HAP-1 (cell line): ENCODE measurements at regions not wholly inside any gene's neighbourhood (a gene's known extent, or its start where the extent isn't known, plus 50 kb on each side); places are given as distances from the start of the nearest gene placed in this dataset.
A peak's percentile ranks its signal among the peaks of the same experiment; 100 is the strongest.
"Not testable (repeated sequence)": the region's sequence is repeated elsewhere in the genome, so short reads cannot be mapped to it uniquely, and the experiment has no call there.

Source experiments
- DNase-seq, 2 experiments: peaks; one replicate each; pipeline ENCODE4 v3.0.0-alpha.2; 2016 to 2020; ENCODE audit warnings: low spot score in 2 of 2
- H3K27me3 ChIP-seq: fragments of 250-450 bp; sonication (Bioruptor Pico); 2 replicates; pipeline ENCODE4 v1.5.1; 2020; ENCODE audit warnings: low read depth, mild to moderate bottlenecking, moderate library complexity
- H3K36me3 ChIP-seq: fragments of 250-450 bp; sonication (Bioruptor Pico); replicated peaks from 2 replicates; pipeline ENCODE4 v1.5.1; 2020; ENCODE audit warnings: mild to moderate bottlenecking
- H3K4me1 ChIP-seq: fragments of 250-450 bp; sonication (Bioruptor Pico); 2 replicates; pipeline ENCODE4 v1.5.1; 2020; ENCODE audit warnings: mild to moderate bottlenecking
- H3K4me3 ChIP-seq: fragments of 250-450 bp; sonication (Bioruptor Pico); 2 replicates; pipeline ENCODE4 v1.5.1; 2020; ENCODE audit warnings: mild to moderate bottlenecking, moderate library complexity
- H3K9me3 ChIP-seq: fragments of 250-450 bp; sonication (Bioruptor Pico); 2 replicates; pipeline ENCODE4 v1.5.1; 2020; ENCODE audit warnings: mild to moderate bottlenecking, moderate library complexity
- in situ Hi-C: fragments of 300-500 bp; cut with MboI; formaldehyde crosslinking; loops from 3 replicates; pipeline ENCODE4 v1.14.3; 2020; ENCODE audit warnings: low sequenced_read_pairs, inconsistent platforms, mixed read lengths

- in situ Hi-C loops = no loop called here
- Histone ChIP-seq H3K4me3 (no peak overlapping the region), H3K9me3 (no peaks in the 10 kb centered on the region), H3K27me3 (no peaks in the 10 kb centered on the region), H3K4me1 (no peaks in the 10 kb centered on the region), H3K36me3 (no peaks in the 10 kb centered on the region)
- DNase-seq = no peak
Measured at GRCh38 chr18:44324361-44324760, 356.3 kb upstream of the SETBP1 start.

GRCh38 chr18:44325903-44326635 lies 354.6 kb upstream of the SETBP1 start:
- peak; percentile 38 to 81 for DNase-seq

GRCh38 chr18:44331656-44332570 lies 348.8 kb upstream of the SETBP1 start:
- H3K27me3 ChIP-seq = no peaks in the 10 kb centered on the region
- no peaks in the 10 kb centered on the region for H3K4me1 ChIP-seq
- no peak overlapping the region for H3K4me3 ChIP-seq
- H3K9me3 ChIP-seq = no peaks in the 10 kb centered on the region
- H3K36me3 ChIP-seq = no peaks in the 10 kb centered on the region
- DNase-seq = no peak
- in situ Hi-C loops = no loop called here

More at GRCh38 chr18:44325903-44326635, 354.6 kb upstream of the SETBP1 start:
- no peaks in the 10 kb centered on the region for H3K9me3 ChIP-seq
- in situ Hi-C loops = no loop called here
- no peak overlapping the region for H3K4me3 ChIP-seq
- H3K27me3 ChIP-seq = no peaks in the 10 kb centered on the region
- no peaks in the 10 kb centered on the region for H3K4me1 ChIP-seq
- H3K36me3 ChIP-seq = no peaks in the 10 kb centered on the region

GRCh38 chr18:44341759-44342158 lies 338.9 kb upstream of the SETBP1 start:
- no peaks in the 10 kb centered on the region for H3K9me3 ChIP-seq

GRCh38 chr18:44342162-44342561 lies 338.5 kb upstream of the SETBP1 start:
- no peaks in the 10 kb centered on the region for H3K27me3 ChIP-seq
- no peaks in the 10 kb centered on the region for H3K4me1 ChIP-seq
- H3K36me3 ChIP-seq = no peaks in the 10 kb centered on the region
- no peak overlapping the region for H3K4me3 ChIP-seq
- no peaks in the 10 kb centered on the region for H3K9me3 ChIP-seq
- DNase-seq = no peak
- in situ Hi-C loops = no loop called here

More at GRCh38 chr18:44341759-44342158, 338.9 kb upstream of the SETBP1 start:
- Histone ChIP-seq H3K4me3 (no peak overlapping the region), H3K36me3 (no peaks in the 10 kb centered on the region), H3K4me1 (no peaks in the 10 kb centered on the region), H3K27me3 (no peaks in the 10 kb centered on the region)
- in situ Hi-C loops = no loop called here
- DNase-seq = no peak

- H3K27me3 ChIP-seq = no peaks in the 10 kb centered on the region
- DNase-seq = no peak
- in situ Hi-C loops = no loop called here
- no peak overlapping the region for H3K4me3 ChIP-seq
- H3K4me1 ChIP-seq = no peaks in the 10 kb centered on the region
- H3K36me3 ChIP-seq = no peaks in the 10 kb centered on the region
- H3K9me3 ChIP-seq = no peaks in the 10 kb centered on the region
Measured at GRCh38 chr18:44342946-44343345, 337.7 kb upstream of the SETBP1 start.

- no peaks in the 10 kb centered on the region for H3K4me1 ChIP-seq
- no peaks in the 10 kb centered on the region for H3K27me3 ChIP-seq
- no peak overlapping the region for H3K4me3 ChIP-seq
- H3K36me3 ChIP-seq = no peaks in the 10 kb centered on the region
- in situ Hi-C loops = no loop called here
- DNase-seq = no peak
- no peaks in the 10 kb centered on the region for H3K9me3 ChIP-seq
Measured at GRCh38 chr18:44343570-44343969, 337.1 kb upstream of the SETBP1 start.

- no peak for DNase-seq
- no peak overlapping the region for H3K4me3 ChIP-seq
- H3K9me3 ChIP-seq = no peaks in the 10 kb centered on the region
- in situ Hi-C loops = no loop called here
- H3K36me3 ChIP-seq = no peaks in the 10 kb centered on the region
- no peaks in the 10 kb centered on the region for H3K27me3 ChIP-seq
- no peaks in the 10 kb centered on the region for H3K4me1 ChIP-seq
Measured at GRCh38 chr18:44356566-44357157, 324.0 kb upstream of the SETBP1 start.

GRCh38 chr18:44358402-44358801 lies 322.3 kb upstream of the SETBP1 start:
- in situ Hi-C loops = no loop called here
- no peak for DNase-seq
- Histone ChIP-seq H3K36me3 (no peaks in the 10 kb centered on the region), H3K27me3 (no peaks in the 10 kb centered on the region), H3K4me1 (no peaks in the 10 kb centered on the region), H3K4me3 (no peak overlapping the region), H3K9me3 (no peaks in the 10 kb centered on the region)

- H3K4me1 ChIP-seq, in situ Hi-C loops, H3K27me3 ChIP-seq, DNase-seq, H3K36me3 ChIP-seq, H3K4me3 ChIP-seq, H3K9me3 ChIP-seq: not testable (repeated sequence)
Measured at GRCh38 chr18:44359741-44360140, 320.9 kb upstream of the SETBP1 start.

- H3K4me1 ChIP-seq, in situ Hi-C loops, H3K27me3 ChIP-seq, DNase-seq, H3K9me3 ChIP-seq, H3K36me3 ChIP-seq, H3K4me3 ChIP-seq: not testable (repeated sequence)
Measured at GRCh38 chr18:44362213-44362612, 318.5 kb upstream of the SETBP1 start.

- no peaks in the 10 kb centered on the region for H3K9me3 ChIP-seq
- H3K4me3 ChIP-seq = no peak overlapping the region
- no peaks in the 10 kb centered on the region for H3K4me1 ChIP-seq
- no peaks in the 10 kb centered on the region for H3K27me3 ChIP-seq
- H3K36me3 ChIP-seq = no peaks in the 10 kb centered on the region
- in situ Hi-C loops = no loop called here
- DNase-seq = no peak
Measured at GRCh38 chr18:44370861-44371260, 309.8 kb upstream of the SETBP1 start.

- Histone ChIP-seq H3K4me1 (no peaks in the 10 kb centered on the region), H3K9me3 (no peaks in the 10 kb centered on the region), H3K27me3 (no peaks in the 10 kb centered on the region), H3K4me3 (no peak overlapping the region), H3K36me3 (no peaks in the 10 kb centered on the region)
- DNase-seq = no peak
- in situ Hi-C loops = no loop called here
Measured at GRCh38 chr18:44374966-44375365, 305.7 kb upstream of the SETBP1 start.

GRCh38 chr18:44386401-44386800 lies 294.3 kb upstream of the SETBP1 start:
- no peaks in the 10 kb centered on the region for H3K9me3 ChIP-seq
- H3K4me3 ChIP-seq = no peak overlapping the region
- no peaks in the 10 kb centered on the region for H3K36me3 ChIP-seq
- no peaks in the 10 kb centered on the region for H3K27me3 ChIP-seq
- H3K4me1 ChIP-seq = no peaks in the 10 kb centered on the region
- in situ Hi-C loops = no loop called here
- no peak for DNase-seq
